SK-N-SH (cell line): ENCODE measurements at regions not wholly inside any gene's neighbourhood (a gene's known extent, or its start where the extent isn't known, plus 50 kb on each side); places are given as distances from the start of the nearest gene placed in this dataset.

Experiments
- CTCF ChIA-PET: fragments of 300-600, 350-600 bp; formaldehyde crosslinking; extraction: SDS; loops from one replicate; lab custom pipeline; 2021; lab: Yijun Ruan, JAX
- POLR2A ChIA-PET: fragments of 350-600 bp; sonication (Branson Sonifier 250); formaldehyde crosslinking; extraction: SDS; loops from one replicate; lab custom pipeline; 2020; ENCODE audit warnings: antibody characterized with exemption, inconsistent platforms; lab: Yijun Ruan, JAX
- DNase-seq: peaks from one replicate; pipeline ENCODE4 v3.0.0; 2012
- H2AFZ ChIP-seq: fragments of 200-600 bp; sonication (generic); 2 replicates; pipeline ENCODE4 v1.8.1; 2016; ENCODE audit warnings: antibody characterized with exemption, mild to moderate bottlenecking, low read depth
- H3F3A ChIP-seq: fragments of 200-600 bp; sonication (generic); replicated peaks from 2 replicates; pipeline ENCODE3; 2016; ENCODE audit warnings: antibody characterized with exemption, mild to moderate bottlenecking; ENCODE audit not compliant: insufficient read depth
- H3K27ac ChIP-seq, 2 experiments: fragments of 200-500 bp in 1 of 2; fragments of 200-600 bp in 1 of 2; sonication (Bioruptor generic) in 1 of 2; sonication (generic), shearing (Covaris generic) in 1 of 2; 2 replicates each; pipeline versions ENCODE4 v1.5.1 to v1.6.1; 2014 to 2016; ENCODE audit warnings: low read depth in 2 of 2, inconsistent platforms in 1 of 2, low read length in 1 of 2, mild to moderate bottlenecking in 1 of 2, mixed read lengths in 1 of 2
- H3K27me3 ChIP-seq: fragments of 200-600 bp; sonication (generic), shearing (Covaris generic); 2 replicates; pipeline ENCODE4 v1.6.1; 2016; ENCODE audit warnings: mixed run types; ENCODE audit not compliant: insufficient read depth
- H3K36me3 ChIP-seq, 2 experiments: fragments of 200-500 bp in 1 of 2; fragments of 200-600 bp in 1 of 2; sonication (Bioruptor generic) in 1 of 2; sonication (generic) in 1 of 2; replicated peaks in 1 of 2; 2 replicates each; pipeline versions ENCODE3 to v1.5.1; 2014 to 2016; ENCODE audit warnings: low read length in 1 of 2, mild to moderate bottlenecking in 1 of 2; ENCODE audit not compliant: insufficient read depth in 2 of 2, control insufficient read depth in 1 of 2
- H3K4me1 ChIP-seq, 2 experiments: fragments of 200-500 bp in 1 of 2; fragments of 200-600 bp in 1 of 2; sonication (Bioruptor generic) in 1 of 2; sonication (generic), shearing (Covaris generic) in 1 of 2; 2 replicates each; pipeline versions ENCODE4 v1.5.1 to v1.6.1; 2014 to 2016; ENCODE audit warnings: low read depth in 1 of 2, low read length in 1 of 2, mixed run types in 1 of 2; ENCODE audit not compliant: insufficient read depth in 2 of 2, control insufficient read depth in 1 of 2
- H3K4me2 ChIP-seq: fragments of 200-600 bp; sonication (generic), shearing (Covaris generic); 2 replicates; pipeline ENCODE4 v1.6.1; 2017; ENCODE audit warnings: mixed run types
- H3K4me3 ChIP-seq, 2 experiments: fragments of 200-500 bp in 1 of 2; fragments of 200-600 bp in 1 of 2; sonication (Bioruptor generic) in 1 of 2; sonication (generic), shearing (Covaris generic) in 1 of 2; 2 replicates each; pipeline versions ENCODE4 v1.5.1 to v1.8.1; 2014 to 2016; ENCODE audit warnings: low read depth in 2 of 2, inconsistent platforms in 1 of 2, low read length in 1 of 2, mild to moderate bottlenecking in 1 of 2, mixed read lengths in 1 of 2, moderate library complexity in 1 of 2
- H3K79me2 ChIP-seq: fragments of 200-600 bp; sonication (generic); 2 replicates; pipeline ENCODE4 v1.8.1; 2017; ENCODE audit warnings: mild to moderate bottlenecking; ENCODE audit not compliant: insufficient read depth
- H3K9ac ChIP-seq: fragments of 200-600 bp; sonication (generic); 2 replicates; pipeline ENCODE4 v1.6.1; 2017; ENCODE audit warnings: mixed run types
- H3K9me2 ChIP-seq: fragments of 200-600 bp; sonication (generic); 2 replicates; pipeline ENCODE4 v1.6.1; 2017; ENCODE audit warnings: mixed run types
- H3K9me3 ChIP-seq: fragments of 200-600 bp; sonication (generic); 2 replicates; pipeline ENCODE4 v1.6.1; 2017; ENCODE audit warnings: mixed run types, mild to moderate bottlenecking, moderate library complexity
- H4K20me1 ChIP-seq: fragments of 200-600 bp; sonication (generic); 2 replicates; pipeline ENCODE4 v1.6.1; 2017; ENCODE audit warnings: mild to moderate bottlenecking, mixed run types; ENCODE audit not compliant: insufficient read depth
- ELF1 ChIP-seq: IDR thresholded peaks from 2 replicates; pipeline ENCODE4 v1.4.0; 2012
- JUND ChIP-seq: IDR thresholded peaks from 2 replicates; pipeline ENCODE4 v1.4.0; 2012
- MXI1 ChIP-seq: IDR thresholded peaks from 2 replicates; pipeline ENCODE4 v1.6.1; 2012; ENCODE audit warnings: mild to moderate bottlenecking, low read depth, low read length, improper control_type of control experiment
- NFIC ChIP-seq: IDR thresholded peaks from 2 replicates; pipeline ENCODE4 v1.4.0; 2012; ENCODE audit warnings: borderline replicate concordance
- POLR2AphosphoS5 ChIP-seq: IDR thresholded peaks from 2 replicates; pipeline ENCODE4 v1.6.1; 2012; ENCODE audit warnings: low read depth, low read length
- RFX5 ChIP-seq: IDR thresholded peaks from 2 replicates; pipeline ENCODE4 v1.6.1; 2012; ENCODE audit warnings: mild to moderate bottlenecking, improper control_type of control experiment, low read length
- TCF12 ChIP-seq: IDR thresholded peaks from 2 replicates; pipeline ENCODE4 v1.4.0; 2012
- WGBS: methylation state at CpG from one replicate; pipeline ENCODE4 v1.1.6; 2017; ENCODE audit warnings: low lambda C conversion rate; 5-methylcytosine and 5-hydroxymethylcytosine counted together
- TF ChIP-seq, protein P1 (sequence below): IDR thresholded peaks from 2 replicates; pipeline ENCODE4; 2012
- TF ChIP-seq, protein P2 (sequence below): IDR thresholded peaks from 2 replicates; pipeline ENCODE4 v1.4.0; 2012; ENCODE audit warnings: low read depth, borderline replicate concordance
- TF ChIP-seq, protein P3 (sequence below): fragments of 150-350 bp; IDR thresholded peaks from 2 replicates; pipeline ENCODE4 v1.6.1; 2016; ENCODE audit warnings: mild to moderate bottlenecking, low read depth, low read length
- TF ChIP-seq, protein P4 (sequence below): fragments of 200-600 bp; sonication (generic); IDR thresholded peaks from 2 replicates; pipeline ENCODE4 v1.6.1; 2017; ENCODE audit warnings: antibody characterized with exemption, mild to moderate bottlenecking, moderate library complexity

DNA sequence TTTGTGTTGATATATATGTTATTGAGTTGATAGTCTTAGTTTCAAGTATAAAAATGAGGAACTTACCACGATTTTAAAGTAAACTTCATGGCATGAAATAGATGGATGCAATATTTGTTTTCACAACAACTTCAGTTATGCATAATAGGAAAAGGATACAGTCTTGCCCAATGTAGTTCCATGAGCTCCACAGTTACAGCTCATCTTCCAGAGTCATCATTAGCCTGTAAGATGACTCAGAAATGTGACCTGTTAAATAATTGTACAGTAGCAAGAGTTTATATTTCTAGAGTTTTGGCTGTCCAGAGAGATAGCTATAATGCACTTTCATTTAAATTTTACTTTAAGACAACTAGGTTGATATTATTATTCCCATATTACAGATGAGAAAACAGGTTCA, 80.9 kb upstream of the ARHGAP28 start:
- ChIA-PET CTCF (no interaction called here), POLR2A (no interaction called here)
- no peak overlapping the region for H2AFZ ChIP-seq
- no peaks in the 10 kb centered on the region for H3K36me3 ChIP-seq
- no peak overlapping the region for H3K9ac ChIP-seq
- WGBS = 23% methylated on average over 1 of the region's 1 CpG
- no peaks in the 10 kb centered on the region for H3K9me3 ChIP-seq
- H3K27ac ChIP-seq = no peak overlapping the region
- H3K79me2 ChIP-seq = no peaks in the 10 kb centered on the region
- H4K20me1 ChIP-seq = no peaks in the 10 kb centered on the region
- no peaks in the 10 kb centered on the region; the same call in 1 of the 2 replicates for H3K27me3 ChIP-seq
- no peak for DNase-seq
- no peaks in the 10 kb centered on the region for H3K9me2 ChIP-seq
- no peak overlapping the region for H3K4me3 ChIP-seq
- no peaks in the 10 kb centered on the region for H3F3A ChIP-seq
- TF ChIP-seq, protein P1, sequence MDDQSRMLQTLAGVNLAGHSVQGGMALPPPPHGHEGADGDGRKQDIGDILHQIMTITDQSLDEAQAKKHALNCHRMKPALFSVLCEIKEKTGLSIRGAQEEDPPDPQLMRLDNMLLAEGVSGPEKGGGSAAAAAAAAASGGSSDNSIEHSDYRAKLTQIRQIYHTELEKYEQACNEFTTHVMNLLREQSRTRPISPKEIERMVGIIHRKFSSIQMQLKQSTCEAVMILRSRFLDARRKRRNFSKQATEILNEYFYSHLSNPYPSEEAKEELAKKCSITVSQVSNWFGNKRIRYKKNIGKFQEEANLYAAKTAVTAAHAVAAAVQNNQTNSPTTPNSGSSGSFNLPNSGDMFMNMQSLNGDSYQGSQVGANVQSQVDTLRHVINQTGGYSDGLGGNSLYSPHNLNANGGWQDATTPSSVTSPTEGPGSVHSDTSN = no peak
- no peak for TF ChIP-seq TCF12
- TF ChIP-seq RFX5 = no peak
- no peak for TF ChIP-seq NFIC
- TF ChIP-seq, protein P2, sequence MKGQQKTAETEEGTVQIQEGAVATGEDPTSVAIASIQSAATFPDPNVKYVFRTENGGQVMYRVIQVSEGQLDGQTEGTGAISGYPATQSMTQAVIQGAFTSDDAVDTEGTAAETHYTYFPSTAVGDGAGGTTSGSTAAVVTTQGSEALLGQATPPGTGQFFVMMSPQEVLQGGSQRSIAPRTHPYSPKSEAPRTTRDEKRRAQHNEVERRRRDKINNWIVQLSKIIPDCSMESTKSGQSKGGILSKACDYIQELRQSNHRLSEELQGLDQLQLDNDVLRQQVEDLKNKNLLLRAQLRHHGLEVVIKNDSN = no peak
- no peak for TF ChIP-seq POLR2AphosphoS5
- H3K4me2 ChIP-seq = no peak overlapping the region
- no peaks in the 10 kb centered on the region for H3K4me1 ChIP-seq

DNA sequence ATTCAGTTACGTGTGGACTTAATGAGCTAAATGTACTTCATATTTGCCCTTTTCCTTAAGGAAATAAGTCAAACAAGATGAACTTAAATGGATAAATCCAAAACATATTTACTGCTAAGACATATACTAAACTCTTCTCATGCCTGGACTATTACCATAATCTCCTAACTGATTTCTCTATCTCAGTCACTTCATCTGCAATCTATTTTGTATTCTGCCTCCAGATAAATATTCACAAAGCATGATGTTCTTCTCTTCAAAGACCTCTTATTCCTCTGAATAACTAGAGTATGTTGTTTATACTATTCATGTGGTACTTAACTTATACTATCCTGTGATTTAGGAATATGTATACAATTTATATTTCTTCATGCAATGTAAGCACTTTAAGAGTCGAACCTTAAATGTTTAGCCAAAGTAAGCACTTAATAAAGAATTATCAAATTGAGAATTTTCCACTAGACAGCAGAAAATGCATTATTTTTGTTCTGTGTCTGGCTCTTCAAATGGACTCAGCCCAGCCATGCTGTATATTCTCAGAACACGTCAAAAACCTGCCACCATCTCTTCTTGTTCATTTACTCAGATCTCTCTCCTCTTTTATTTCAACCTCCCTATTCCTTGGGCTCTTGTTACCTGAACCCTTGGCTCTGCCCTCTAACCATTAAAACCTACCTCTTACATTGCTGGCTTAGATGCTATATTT, 79.9 kb upstream of the ARHGAP28 start:
- no peaks in the 10 kb centered on the region for H3K79me2 ChIP-seq
- no peaks in the 10 kb centered on the region; a peak in 1 of 4 replicates for H3K4me1 ChIP-seq
- WGBS = 54% methylated on average over 3 of the region's 3 CpGs
- H3K27me3 ChIP-seq = no peaks in the 10 kb centered on the region; the same call in 1 of the 2 replicates
- H3K9ac ChIP-seq = no peak overlapping the region
- TF ChIP-seq, protein P3, sequence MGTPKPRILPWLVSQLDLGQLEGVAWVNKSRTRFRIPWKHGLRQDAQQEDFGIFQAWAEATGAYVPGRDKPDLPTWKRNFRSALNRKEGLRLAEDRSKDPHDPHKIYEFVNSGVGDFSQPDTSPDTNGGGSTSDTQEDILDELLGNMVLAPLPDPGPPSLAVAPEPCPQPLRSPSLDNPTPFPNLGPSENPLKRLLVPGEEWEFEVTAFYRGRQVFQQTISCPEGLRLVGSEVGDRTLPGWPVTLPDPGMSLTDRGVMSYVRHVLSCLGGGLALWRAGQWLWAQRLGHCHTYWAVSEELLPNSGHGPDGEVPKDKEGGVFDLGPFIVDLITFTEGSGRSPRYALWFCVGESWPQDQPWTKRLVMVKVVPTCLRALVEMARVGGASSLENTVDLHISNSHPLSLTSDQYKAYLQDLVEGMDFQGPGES = no peak
- TF ChIP-seq ELF1 (no peak), JUND (no peak), MXI1 (no peak)
- TF ChIP-seq, protein P1 = no peak
- TF ChIP-seq, protein P4, sequence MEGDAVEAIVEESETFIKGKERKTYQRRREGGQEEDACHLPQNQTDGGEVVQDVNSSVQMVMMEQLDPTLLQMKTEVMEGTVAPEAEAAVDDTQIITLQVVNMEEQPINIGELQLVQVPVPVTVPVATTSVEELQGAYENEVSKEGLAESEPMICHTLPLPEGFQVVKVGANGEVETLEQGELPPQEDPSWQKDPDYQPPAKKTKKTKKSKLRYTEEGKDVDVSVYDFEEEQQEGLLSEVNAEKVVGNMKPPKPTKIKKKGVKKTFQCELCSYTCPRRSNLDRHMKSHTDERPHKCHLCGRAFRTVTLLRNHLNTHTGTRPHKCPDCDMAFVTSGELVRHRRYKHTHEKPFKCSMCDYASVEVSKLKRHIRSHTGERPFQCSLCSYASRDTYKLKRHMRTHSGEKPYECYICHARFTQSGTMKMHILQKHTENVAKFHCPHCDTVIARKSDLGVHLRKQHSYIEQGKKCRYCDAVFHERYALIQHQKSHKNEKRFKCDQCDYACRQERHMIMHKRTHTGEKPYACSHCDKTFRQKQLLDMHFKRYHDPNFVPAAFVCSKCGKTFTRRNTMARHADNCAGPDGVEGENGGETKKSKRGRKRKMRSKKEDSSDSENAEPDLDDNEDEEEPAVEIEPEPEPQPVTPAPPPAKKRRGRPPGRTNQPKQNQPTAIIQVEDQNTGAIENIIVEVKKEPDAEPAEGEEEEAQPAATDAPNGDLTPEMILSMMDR = no peak
- ChIA-PET CTCF (no interaction called here), POLR2A (no interaction called here)
- DNase-seq = no peak
- no peak overlapping the region for H2AFZ ChIP-seq
- no peak overlapping the region for H3K4me2 ChIP-seq
- no peak overlapping the region for H3K27ac ChIP-seq
- H3K9me2 ChIP-seq = no peaks in the 10 kb centered on the region
- no peaks in the 10 kb centered on the region for H3K36me3 ChIP-seq
- no peak overlapping the region for H3K4me3 ChIP-seq
- no peaks in the 10 kb centered on the region for H3K9me3 ChIP-seq
- H3F3A ChIP-seq = no peaks in the 10 kb centered on the region
- no peaks in the 10 kb centered on the region for H4K20me1 ChIP-seq
